ENCODE measurements at regions not wholly inside any gene's neighbourhood (a gene's known extent, or its start where the extent isn't known, plus 50 kb on each side); places are given as distances from the start of the nearest gene placed in this dataset.

- no peak for TF ChIP-seq CTCF (IDR thresholded peaks at IDR 0.05; ENCODE audit: extremely low read depth, missing control alignments)
- DNase-seq (ENCODE audit: low spot score), result no peak
These were observed 233.6 kb downstream of the C12orf50 start for GRCh38 chr12:87795555-87795954.

- no peak for DNase-seq (ENCODE audit: low spot score)
- no peak for TF ChIP-seq CTCF (IDR thresholded peaks at IDR 0.05; ENCODE audit: extremely low read depth, missing control alignments)
These were observed 234.3 kb downstream of the C12orf50 start for GRCh38 chr12:87794854-87795253.

- no peak for TF ChIP-seq CTCF (IDR thresholded peaks at IDR 0.05; ENCODE audit: extremely low read depth, missing control alignments)
- no peak for DNase-seq (ENCODE audit: low spot score)
These were observed 236.1 kb downstream of the C12orf50 start for GRCh38 chr12:87793131-87793530.

- no peak for TF ChIP-seq CTCF (IDR thresholded peaks at IDR 0.05; ENCODE audit: extremely low read depth, missing control alignments)
- no peak for DNase-seq (ENCODE audit: low spot score)
These were observed 244.9 kb downstream of the C12orf50 start for GRCh38 chr12:87784350-87784749.

GRCh38 chr12:87783467-87783866 is 245.7 kb downstream of the C12orf50 start:
- TF ChIP-seq CTCF (IDR thresholded peaks at IDR 0.05; ENCODE audit: extremely low read depth, missing control alignments), result no peak
- no peak for DNase-seq (ENCODE audit: low spot score)

GRCh38 chr12:87782838-87783237 is 246.4 kb downstream of the C12orf50 start:
- no peak for TF ChIP-seq CTCF (IDR thresholded peaks at IDR 0.05; ENCODE audit: extremely low read depth, missing control alignments)
- DNase-seq (ENCODE audit: low spot score), result no peak

- no peak for DNase-seq (ENCODE audit: low spot score)
- TF ChIP-seq CTCF (IDR thresholded peaks at IDR 0.05; ENCODE audit: extremely low read depth, missing control alignments), result no peak
These were observed 249.2 kb downstream of the C12orf50 start for GRCh38 chr12:87779858-87780498.

Measured in GM20000 (cell line).